ENCODE measurements at regions not wholly inside any gene's neighbourhood (a gene's known extent, or its start where the extent isn't known, plus 50 kb on each side); places are given as distances from the start of the nearest gene placed in this dataset.
"Not testable (repeated sequence)": the region's sequence is repeated elsewhere in the genome, so short reads cannot be mapped to it uniquely, and the experiment has no call there.

GRCh38 chr5:5831622-5832021, 409.1 kb downstream of the ICE1 start:
- not testable (repeated sequence) for TF ChIP-seq CTCF, POLR2A (IDR thresholded peaks at IDR 0.05)
